Peyer's patch (tissue), 4 donors: ENCODE measurements at regions not wholly inside any gene's neighbourhood (a gene's known extent, or its start where the extent isn't known, plus 50 kb on each side); places are given as distances from the start of the nearest gene placed in this dataset.

ENCODE experiments used
- DNase-seq, 3 donors: peaks; one replicate each; pipeline ENCODE4 v3.0.0-alpha.2; 2017 to 2019
- H3K27ac ChIP-seq, 4 donors: fragments of 200-600 bp; sonication (generic); one replicate each; pipeline ENCODE4 v1.5.1; 2016 to 2019
- H3K27me3 ChIP-seq, 2 donors: fragments of 200-600 bp; sonication (generic); one replicate each; pipeline ENCODE4 v1.5.1; 2019
- H3K36me3 ChIP-seq, 3 donors: fragments of 200-600 bp; sonication (generic); one replicate each; pipeline ENCODE4 v1.5.1; 2016 to 2019
- H3K4me1 ChIP-seq, 4 donors: fragments of 200-600 bp; sonication (generic); one replicate each; pipeline ENCODE4 v1.5.1; 2016 to 2019
- H3K4me3 ChIP-seq, 4 donors: fragments of 200-600 bp; sonication (generic); 1 replicate in 3 of 4; 2 replicates in 1 of 4; pipeline ENCODE4 v1.5.1; 2016 to 2019; ENCODE audit warnings: mild to moderate bottlenecking in 1 of 4
- H3K9me3 ChIP-seq, 4 donors: fragments of 200-600 bp; sonication (generic); one replicate each; pipeline ENCODE4 v1.5.1; 2016 to 2019; ENCODE audit warnings: mild to moderate bottlenecking in 1 of 4
- POLR2A ChIP-seq, 2 donors: fragments of 450-650 bp; IDR thresholded peaks; one replicate each; pipeline ENCODE4 v1.5.1; 2017; ENCODE audit warnings: antibody characterized with exemption in 2 of 2, mild to moderate bottlenecking in 2 of 2, moderate library complexity in 2 of 2
- TF ChIP-seq, protein P1 (sequence below), 6 experiments: fragments of 450-650 bp in 4 of 6; fragments of 200-600 bp in 2 of 6; sonication (generic) in 1 of 6; IDR thresholded peaks; one replicate each; pipeline ENCODE4 v1.5.1; 2017 to 2019; ENCODE audit warnings: antibody characterized with exemption in 6 of 6, mild to moderate bottlenecking in 3 of 6, moderate library complexity in 1 of 6

DNA sequence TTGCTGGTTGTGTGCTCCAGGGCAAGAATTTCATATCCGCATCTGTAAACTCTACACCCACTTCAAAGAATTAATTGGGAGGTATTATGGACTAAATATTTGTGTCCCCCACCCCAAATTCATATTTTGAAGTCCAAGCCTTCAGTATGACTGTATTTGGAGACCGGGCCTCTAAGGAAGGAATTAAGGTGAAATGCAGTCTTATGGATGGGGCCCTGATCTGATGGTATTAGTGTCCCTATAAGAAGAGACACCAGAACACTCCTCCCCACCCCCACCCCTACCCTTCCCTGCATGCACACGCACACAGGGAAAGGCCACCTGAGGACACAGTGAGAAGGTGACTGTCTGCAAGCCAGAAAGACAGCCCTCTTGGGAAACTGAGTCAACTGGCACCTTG is 332.4 kb downstream of the RPS6KC1 start:
- DNase-seq: no peak
- no peaks in the 10 kb centered on the region for H3K4me1 ChIP-seq
- no peaks in the 10 kb centered on the region for H3K27me3 ChIP-seq
- no peaks in the 10 kb centered on the region for H3K36me3 ChIP-seq
- H3K4me3 ChIP-seq: no peak overlapping the region
- H3K27ac ChIP-seq: no peak overlapping the region
- no peaks in the 10 kb centered on the region for H3K9me3 ChIP-seq
- TF ChIP-seq POLR2A (IDR thresholded peaks at IDR 0.05): no peak
- TF ChIP-seq, protein P1, sequence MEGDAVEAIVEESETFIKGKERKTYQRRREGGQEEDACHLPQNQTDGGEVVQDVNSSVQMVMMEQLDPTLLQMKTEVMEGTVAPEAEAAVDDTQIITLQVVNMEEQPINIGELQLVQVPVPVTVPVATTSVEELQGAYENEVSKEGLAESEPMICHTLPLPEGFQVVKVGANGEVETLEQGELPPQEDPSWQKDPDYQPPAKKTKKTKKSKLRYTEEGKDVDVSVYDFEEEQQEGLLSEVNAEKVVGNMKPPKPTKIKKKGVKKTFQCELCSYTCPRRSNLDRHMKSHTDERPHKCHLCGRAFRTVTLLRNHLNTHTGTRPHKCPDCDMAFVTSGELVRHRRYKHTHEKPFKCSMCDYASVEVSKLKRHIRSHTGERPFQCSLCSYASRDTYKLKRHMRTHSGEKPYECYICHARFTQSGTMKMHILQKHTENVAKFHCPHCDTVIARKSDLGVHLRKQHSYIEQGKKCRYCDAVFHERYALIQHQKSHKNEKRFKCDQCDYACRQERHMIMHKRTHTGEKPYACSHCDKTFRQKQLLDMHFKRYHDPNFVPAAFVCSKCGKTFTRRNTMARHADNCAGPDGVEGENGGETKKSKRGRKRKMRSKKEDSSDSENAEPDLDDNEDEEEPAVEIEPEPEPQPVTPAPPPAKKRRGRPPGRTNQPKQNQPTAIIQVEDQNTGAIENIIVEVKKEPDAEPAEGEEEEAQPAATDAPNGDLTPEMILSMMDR (IDR thresholded peaks at IDR 0.05): no peak

DNA sequence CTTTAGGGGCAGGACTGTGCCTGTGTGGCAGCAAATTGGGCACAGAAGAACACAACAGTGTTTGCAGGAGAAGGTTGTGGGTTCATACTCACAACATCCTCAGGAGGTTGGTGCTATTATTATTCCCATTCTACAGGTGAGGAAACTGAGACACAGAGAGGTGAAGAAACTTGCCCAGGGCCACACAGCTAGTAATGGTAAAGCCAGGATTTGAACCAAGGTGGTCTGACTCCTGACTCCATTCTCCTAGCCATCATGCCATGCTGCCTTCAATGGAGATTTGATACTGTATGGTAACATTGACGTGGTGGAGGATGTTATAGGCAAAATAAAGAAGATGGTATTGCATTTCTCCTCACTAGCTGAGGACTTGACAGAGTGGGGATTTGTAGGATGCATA is 334.2 kb downstream of the RPS6KC1 start:
- Histone ChIP-seq H3K4me1 (no peaks in the 10 kb centered on the region), H3K9me3 (no peaks in the 10 kb centered on the region), H3K4me3 (no peak overlapping the region), H3K27me3 (no peaks in the 10 kb centered on the region), H3K36me3 (no peaks in the 10 kb centered on the region), H3K27ac (no peak overlapping the region)
- no peak for DNase-seq
- no peak for TF ChIP-seq POLR2A (IDR thresholded peaks at IDR 0.05)
- TF ChIP-seq, protein P1 (IDR thresholded peaks at IDR 0.05): no peak

DNA sequence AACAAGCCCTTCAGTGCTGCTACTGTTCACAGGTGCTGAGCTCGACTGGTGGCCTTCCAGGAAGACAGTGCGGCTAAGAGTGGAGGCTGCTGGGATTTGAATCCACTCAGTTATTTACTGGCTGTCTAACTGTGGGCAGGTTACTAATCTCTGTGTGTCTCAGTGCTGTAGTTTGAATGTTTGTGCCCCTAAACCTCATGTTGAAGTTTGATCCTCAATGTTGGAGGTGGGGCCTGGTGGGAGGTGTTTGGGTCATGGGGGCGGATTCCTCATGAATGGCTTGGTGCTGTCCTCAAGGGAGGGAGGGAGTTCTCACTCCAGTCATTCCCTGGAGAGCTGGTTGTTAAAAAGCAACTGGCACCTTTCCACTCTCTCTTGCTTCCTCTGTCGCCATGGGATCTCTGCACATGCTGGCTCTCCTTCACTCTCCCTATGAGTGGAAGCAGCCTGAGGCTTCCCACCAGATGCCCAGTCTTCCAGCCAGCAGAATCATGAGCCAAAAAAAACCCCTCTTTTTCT is 334.8 kb downstream of the RPS6KC1 start:
- no peak overlapping the region for H3K4me3 ChIP-seq
- DNase-seq: no peak
- no peaks in the 10 kb centered on the region for H3K4me1 ChIP-seq
- no peaks in the 10 kb centered on the region for H3K36me3 ChIP-seq
- no peak overlapping the region for H3K27ac ChIP-seq
- no peaks in the 10 kb centered on the region for H3K9me3 ChIP-seq
- H3K27me3 ChIP-seq: no peaks in the 10 kb centered on the region
- TF ChIP-seq, protein P1 (IDR thresholded peaks at IDR 0.05): no peak
- TF ChIP-seq POLR2A (IDR thresholded peaks at IDR 0.05): no peak

DNA sequence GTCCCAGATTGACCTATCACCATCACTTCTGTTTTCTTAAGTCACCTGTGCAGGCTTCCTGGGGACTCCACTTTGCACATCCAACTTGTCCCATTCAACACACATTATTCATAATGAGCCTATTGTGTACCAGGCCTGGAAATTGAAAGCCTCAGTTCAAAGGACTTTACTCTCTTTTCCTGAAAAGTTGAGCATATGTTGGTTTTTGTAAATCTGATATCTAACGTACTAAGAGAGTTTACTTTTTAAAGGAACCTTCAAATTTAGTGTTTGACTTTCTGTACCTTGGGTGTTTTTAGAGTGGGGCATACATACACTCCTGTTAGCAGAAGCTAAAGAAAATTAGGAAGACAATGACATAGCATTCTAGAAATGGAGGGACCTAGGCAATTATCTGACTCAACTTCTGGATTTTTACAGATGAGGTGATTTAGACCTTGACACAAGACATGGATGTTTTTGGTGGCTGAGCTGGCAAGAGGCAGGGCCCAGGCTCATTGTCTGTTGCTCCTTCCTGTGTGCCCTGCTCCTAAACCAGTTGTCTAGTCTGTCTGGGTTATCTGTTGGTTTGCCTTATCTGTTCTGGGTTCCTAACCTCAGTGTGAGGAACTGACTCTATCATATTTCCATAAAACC is 336.5 kb downstream of the RPS6KC1 start:
- Histone ChIP-seq H3K9me3 (no peaks in the 10 kb centered on the region), H3K36me3 (no peaks in the 10 kb centered on the region), H3K27ac (no peak overlapping the region), H3K4me3 (no peak overlapping the region), H3K27me3 (no peaks in the 10 kb centered on the region), H3K4me1 (no peaks in the 10 kb centered on the region)
- DNase-seq: no peak
- TF ChIP-seq, protein P1 (IDR thresholded peaks at IDR 0.05): no peak
- TF ChIP-seq POLR2A (IDR thresholded peaks at IDR 0.05): no peak

DNA sequence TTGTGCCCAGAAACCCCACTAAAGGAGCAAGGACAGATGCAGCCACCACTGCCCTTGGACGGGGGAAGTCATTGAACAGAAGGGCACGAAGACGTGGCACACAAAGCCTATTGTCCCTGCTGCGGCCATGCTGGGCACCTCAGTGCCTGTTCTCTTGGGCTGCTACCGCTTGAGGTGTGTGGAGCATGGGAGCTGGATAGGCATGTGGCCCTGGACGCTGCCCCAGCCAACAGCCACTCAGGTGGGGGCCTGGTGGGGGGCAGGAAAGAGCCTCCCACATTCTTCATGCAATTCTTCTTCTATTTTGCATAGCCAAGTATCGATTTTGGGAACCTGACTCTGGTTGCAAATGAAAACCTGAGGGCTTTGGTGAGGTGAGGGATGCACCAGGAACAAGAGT is 337.2 kb downstream of the RPS6KC1 start:
- TF ChIP-seq, protein P1 (IDR thresholded peaks at IDR 0.05): no peak
- Histone ChIP-seq H3K27me3 (no peaks in the 10 kb centered on the region), H3K4me3 (no peak overlapping the region), H3K4me1 (no peaks in the 10 kb centered on the region), H3K27ac (no peak overlapping the region), H3K9me3 (no peaks in the 10 kb centered on the region), H3K36me3 (no peaks in the 10 kb centered on the region)
- DNase-seq: no peak
